Progenitor cell of endocrine pancreas (in vitro differentiated cells): ENCODE measurements at regions not wholly inside any gene's neighbourhood (a gene's known extent, or its start where the extent isn't known, plus 50 kb on each side); places are given as distances from the start of the nearest gene placed in this dataset.

Experiments used
- DNase-seq: peaks from one replicate; pipeline ENCODE4 v3.0.0; 2021; ENCODE audit warnings: low spot score; ENCODE audit not compliant: unreplicated experiment
- H3K27ac Mint-ChIP-seq: 2 replicates; pipeline ENCODE4 v1.8.0; 2021; ENCODE audit warnings: mild to moderate bottlenecking, moderate library complexity, mixed read lengths
- H3K27me3 Mint-ChIP-seq: 2 replicates; pipeline ENCODE4 v1.8.0; 2021; ENCODE audit warnings: mixed read lengths
- H3K36me3 Mint-ChIP-seq: 2 replicates; pipeline ENCODE4 v1.8.0; 2022; ENCODE audit warnings: mixed read lengths; ENCODE audit not compliant: insufficient read depth
- H3K4me1 Mint-ChIP-seq: 2 replicates; pipeline ENCODE4 v1.8.0; 2021; ENCODE audit warnings: low read depth, mixed read lengths
- H3K4me3 Mint-ChIP-seq: 2 replicates; pipeline ENCODE4 v1.8.0; 2021; ENCODE audit warnings: low read depth, mild to moderate bottlenecking, moderate library complexity, mixed read lengths
- H3K9me3 Mint-ChIP-seq: 2 replicates; pipeline ENCODE4 v1.8.0; 2021; ENCODE audit warnings: low read depth, mixed read lengths
- TF ChIP-seq, protein P1 (sequence below): fragments of 200-600 bp; sonication (generic); IDR thresholded peaks from one replicate; pipeline ENCODE4 v1.5.0; 2021; ENCODE audit warnings: antibody characterized with exemption, mild to moderate bottlenecking; ENCODE audit not compliant: unreplicated experiment

DNA sequence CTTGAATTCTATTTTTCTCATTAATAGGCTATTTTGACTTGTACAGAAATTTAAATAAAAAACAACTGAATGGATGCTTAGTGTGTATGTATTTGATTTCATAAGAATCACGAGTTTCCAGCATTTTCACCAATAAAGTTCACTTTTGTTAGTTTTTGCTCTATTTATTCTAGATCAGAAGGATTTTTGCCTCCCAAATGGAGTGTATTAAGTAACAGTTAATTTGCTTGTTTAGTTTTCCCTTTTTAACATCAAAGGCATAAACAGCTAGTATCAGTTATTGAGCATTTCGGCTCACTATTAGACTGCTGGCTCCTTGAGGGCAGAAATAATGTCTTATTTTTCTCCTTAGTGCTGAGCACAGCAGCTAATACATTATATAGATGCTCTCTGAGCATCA, 414.1 kb downstream of the FGF9 start:
- Mint-ChIP-seq H3K27me3 (no peaks in the 10 kb centered on the region), H3K4me1 (peaks cover 13% of the 10 kb centered on the region)
- TF ChIP-seq, protein P1, sequence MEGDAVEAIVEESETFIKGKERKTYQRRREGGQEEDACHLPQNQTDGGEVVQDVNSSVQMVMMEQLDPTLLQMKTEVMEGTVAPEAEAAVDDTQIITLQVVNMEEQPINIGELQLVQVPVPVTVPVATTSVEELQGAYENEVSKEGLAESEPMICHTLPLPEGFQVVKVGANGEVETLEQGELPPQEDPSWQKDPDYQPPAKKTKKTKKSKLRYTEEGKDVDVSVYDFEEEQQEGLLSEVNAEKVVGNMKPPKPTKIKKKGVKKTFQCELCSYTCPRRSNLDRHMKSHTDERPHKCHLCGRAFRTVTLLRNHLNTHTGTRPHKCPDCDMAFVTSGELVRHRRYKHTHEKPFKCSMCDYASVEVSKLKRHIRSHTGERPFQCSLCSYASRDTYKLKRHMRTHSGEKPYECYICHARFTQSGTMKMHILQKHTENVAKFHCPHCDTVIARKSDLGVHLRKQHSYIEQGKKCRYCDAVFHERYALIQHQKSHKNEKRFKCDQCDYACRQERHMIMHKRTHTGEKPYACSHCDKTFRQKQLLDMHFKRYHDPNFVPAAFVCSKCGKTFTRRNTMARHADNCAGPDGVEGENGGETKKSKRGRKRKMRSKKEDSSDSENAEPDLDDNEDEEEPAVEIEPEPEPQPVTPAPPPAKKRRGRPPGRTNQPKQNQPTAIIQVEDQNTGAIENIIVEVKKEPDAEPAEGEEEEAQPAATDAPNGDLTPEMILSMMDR, result no peak

DNA sequence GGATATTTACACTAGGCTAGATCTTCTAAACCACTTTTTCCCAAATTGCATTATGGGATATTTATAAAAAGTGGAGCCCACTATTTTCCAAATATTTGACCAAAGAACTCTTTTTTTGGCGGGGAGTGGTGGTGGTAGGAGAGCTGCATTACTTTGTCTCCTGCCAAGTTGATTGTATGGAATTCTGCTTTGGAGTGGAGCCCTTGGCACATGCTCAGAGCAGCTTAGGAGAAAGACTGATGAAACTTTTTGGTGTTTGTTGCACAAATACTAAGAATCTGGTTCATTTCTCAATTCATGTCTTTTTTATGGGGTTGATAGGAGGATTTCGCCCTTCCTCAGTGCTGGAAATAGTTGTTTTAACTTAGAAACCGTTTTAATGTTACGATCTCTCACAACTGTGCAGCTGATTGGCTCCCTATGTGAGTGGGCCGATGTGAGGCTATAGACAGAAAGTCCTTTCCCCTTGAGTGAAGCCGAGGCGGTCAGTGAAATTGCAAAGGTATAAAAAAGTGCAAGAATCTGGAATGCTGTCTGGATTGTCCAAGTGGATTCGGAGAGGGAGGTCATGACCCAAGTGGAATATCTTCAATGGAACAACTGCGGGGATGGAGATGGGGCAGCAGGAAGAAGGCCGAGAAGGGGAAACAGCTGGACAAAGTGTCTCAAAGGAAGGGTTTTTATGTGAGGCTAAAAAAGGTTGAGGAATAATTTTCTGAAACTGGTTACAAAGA, 415.9 kb downstream of the FGF9 start:
- peaks cover 7% of the 10 kb centered on the region for H3K4me1 Mint-ChIP-seq
- H3K9me3 Mint-ChIP-seq, result no peaks in the 10 kb centered on the region
- H3K4me3 Mint-ChIP-seq, result no peak overlapping the region
- H3K27me3 Mint-ChIP-seq, result no peaks in the 10 kb centered on the region
- DNase-seq, result no peak
- no peak overlapping the region for H3K27ac Mint-ChIP-seq
- TF ChIP-seq, protein P1, result no peak
- no peaks in the 10 kb centered on the region for H3K36me3 Mint-ChIP-seq

More for the DNA sequence above, 414.1 kb downstream of the FGF9 start:
- H3K9me3 Mint-ChIP-seq, result no peaks in the 10 kb centered on the region
- no peaks in the 10 kb centered on the region for H3K36me3 Mint-ChIP-seq
- H3K4me3 Mint-ChIP-seq, result no peak overlapping the region
- H3K27ac Mint-ChIP-seq, result no peak overlapping the region
- no peak for DNase-seq

DNA sequence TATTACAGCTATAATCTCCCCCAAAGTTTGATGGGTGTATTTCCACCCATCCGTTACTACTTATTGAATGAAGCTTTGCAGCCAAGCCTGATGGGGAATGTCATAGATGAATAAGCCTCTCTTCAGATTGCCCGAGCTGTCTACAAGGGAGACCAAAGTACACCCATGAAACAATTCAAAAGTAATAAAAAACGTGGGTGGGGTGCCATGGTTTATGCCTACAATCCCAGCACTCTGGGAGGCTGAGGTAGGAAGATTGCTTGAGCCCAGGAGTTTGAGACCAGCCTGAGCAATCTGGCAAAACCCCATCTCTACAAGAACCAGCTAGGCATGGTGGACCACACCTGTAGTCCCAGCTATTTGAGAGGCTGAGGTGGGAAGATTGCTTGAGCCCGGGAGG, 419.2 kb downstream of the FGF9 start:
- Mint-ChIP-seq H3K9me3 (peaks cover 3% of the 10 kb centered on the region), H3K27me3 (no peaks in the 10 kb centered on the region), H3K4me3 (no peak overlapping the region), H3K4me1 (no peaks in the 10 kb centered on the region), H3K36me3 (no peaks in the 10 kb centered on the region), H3K27ac (no peak overlapping the region)
- TF ChIP-seq, protein P1, result no peak
- no peak for DNase-seq

DNA sequence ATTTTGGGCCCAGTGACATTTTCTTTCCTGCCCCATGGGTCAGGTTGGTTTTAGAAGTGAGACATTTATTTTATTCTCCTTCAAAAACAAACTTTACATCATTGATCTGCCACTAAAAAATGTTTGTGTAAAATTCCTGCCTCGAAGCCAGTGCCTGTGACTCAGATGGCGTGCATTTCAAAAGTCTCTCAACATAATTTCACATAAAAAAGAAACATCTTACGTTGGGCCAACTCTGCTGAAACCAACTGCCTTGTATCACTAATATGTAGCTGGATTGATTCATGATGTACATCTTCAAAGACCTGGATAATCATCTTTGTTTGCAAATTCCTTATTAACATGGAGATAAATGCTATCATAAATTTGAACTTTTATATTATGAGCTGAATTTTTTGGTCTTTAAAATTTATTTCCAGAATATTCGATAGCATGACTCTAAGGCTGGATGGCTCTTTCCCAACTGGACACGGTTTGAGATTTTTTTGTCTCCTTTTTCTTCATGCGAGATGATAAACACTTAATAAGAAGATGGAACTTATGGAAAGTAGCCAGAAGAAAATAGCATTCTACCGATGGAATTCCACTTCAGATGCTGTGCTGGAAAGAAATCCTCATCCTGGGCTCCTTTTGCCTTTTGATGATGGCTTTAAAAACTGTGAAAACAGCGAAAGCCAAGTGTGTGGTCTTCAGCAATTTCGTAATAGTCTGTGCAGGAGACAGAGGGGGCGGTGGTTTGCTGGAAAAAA, 420.5 kb downstream of the FGF9 start:
- Mint-ChIP-seq H3K27ac (no peak overlapping the region), H3K4me3 (no peak overlapping the region), H3K9me3 (peaks cover 3% of the 10 kb centered on the region), H3K27me3 (no peaks in the 10 kb centered on the region), H3K4me1 (no peaks in the 10 kb centered on the region), H3K36me3 (no peaks in the 10 kb centered on the region)
- DNase-seq, result no peak
- TF ChIP-seq, protein P1, result no peak

DNA sequence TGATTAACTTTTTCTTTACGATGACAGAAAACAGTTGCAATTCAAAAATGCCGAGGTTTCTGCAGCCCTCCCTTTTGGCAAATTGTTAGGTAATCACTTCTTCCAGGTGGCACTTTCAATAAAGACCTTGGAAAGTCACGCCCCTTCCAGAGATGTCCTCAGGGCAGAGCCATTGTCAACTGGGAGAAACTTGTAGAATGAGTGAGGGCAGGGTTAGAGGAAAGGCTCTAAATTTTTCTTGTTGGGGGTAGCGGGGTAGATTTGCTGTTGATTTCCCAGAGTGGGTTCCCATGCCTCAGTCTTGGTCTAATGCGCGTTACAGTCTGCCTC, 421.1 kb downstream of the FGF9 start:
- Mint-ChIP-seq H3K36me3 (no peaks in the 10 kb centered on the region), H3K27ac (no peak overlapping the region), H3K9me3 (peaks cover 3% of the 10 kb centered on the region), H3K4me3 (no peak overlapping the region), H3K4me1 (no peaks in the 10 kb centered on the region), H3K27me3 (no peaks in the 10 kb centered on the region)
- TF ChIP-seq, protein P1, result no peak
- no peak for DNase-seq
